Activated gamma-delta T cell (primary cell): ENCODE measurements at regions not wholly inside any gene's neighbourhood (a gene's known extent, or its start where the extent isn't known, plus 50 kb on each side); places are given as distances from the start of the nearest gene placed in this dataset.

Source experiments
- DNase-seq: peaks from one replicate; lab custom pipeline; 2025; lab: John Stamatoyannopoulos, UW

- DNase-seq, result peak; percentile 4
Observed at GRCh38 chrX:66328950-66329596, 165.0 kb downstream of the HEPH start.

GRCh38 chrX:66360894-66361293 lies 196.8 kb downstream of the HEPH start:
- DNase-seq, result no peak

- no peak for DNase-seq
Observed at GRCh38 chrX:66384722-66385121, 220.7 kb downstream of the HEPH start.

GRCh38 chrX:66399273-66399672 lies 235.2 kb downstream of the HEPH start:
- DNase-seq, result no peak

GRCh38 chrX:66402165-66402564 lies 236.7 kb downstream of the EDA2R start:
- no peak for DNase-seq

GRCh38 chrX:66408507-66408906 lies 230.4 kb downstream of the EDA2R start:
- DNase-seq, result no peak

- DNase-seq, result no peak
Observed at GRCh38 chrX:66410806-66411205, 228.1 kb downstream of the EDA2R start.
